SK-N-SH treated with all-trans-retinoic acid at 6 μM for 48 hours (cell line): ENCODE measurements at regions not wholly inside any gene's neighbourhood (a gene's known extent, or its start where the extent isn't known, plus 50 kb on each side); places are given as distances from the start of the nearest gene placed in this dataset.

Experiments
- BACH2 ChIP-seq: fragments of 250-450 bp; sonication (Bioruptor Pico); IDR thresholded peaks from 2 replicates; pipeline ENCODE4 v1.9.0; 2021; ENCODE audit warnings: mild to moderate bottlenecking, borderline replicate concordance
- GLIS3 ChIP-seq: fragments of 250-450 bp; sonication (Bioruptor Pico); IDR thresholded peaks from 2 replicates; pipeline ENCODE4 v1.5.0; 2020; ENCODE audit warnings: mild to moderate bottlenecking, moderate library complexity
- RARB ChIP-seq: fragments of 250-450 bp; sonication (Bioruptor Pico); IDR thresholded peaks from 2 replicates; pipeline ENCODE4 v1.8.0; 2021; ENCODE audit warnings: mild to moderate bottlenecking, moderate library complexity
- TOX ChIP-seq: fragments of 250-450 bp; sonication (Bioruptor Pico); IDR thresholded peaks from 2 replicates; pipeline ENCODE4 v1.8.0; 2021; ENCODE audit warnings: mild to moderate bottlenecking, moderate library complexity, borderline replicate concordance
- ZC3H10 ChIP-seq: fragments of 250-450 bp; sonication (Bioruptor Pico); IDR thresholded peaks from 2 replicates; pipeline ENCODE4 v1.5.1; 2021; ENCODE audit warnings: mild to moderate bottlenecking, moderate library complexity
- ZFP3 ChIP-seq: fragments of 250-450 bp; sonication (Bioruptor Pico); IDR thresholded peaks from 2 replicates; pipeline ENCODE4 v1.5.0; 2020; ENCODE audit warnings: mild to moderate bottlenecking, moderate library complexity
- ZNF8 ChIP-seq: fragments of 450-650 bp; formaldehyde crosslinking; IDR thresholded peaks from 2 replicates; pipeline ENCODE4 v1.5.0; 2020; ENCODE audit warnings: mild to moderate bottlenecking, moderate library complexity
- TF ChIP-seq, protein P1 (sequence below): fragments of 250-450 bp; sonication (Bioruptor Pico); IDR thresholded peaks from 2 replicates; pipeline ENCODE4 v1.8.0; 2020; ENCODE audit warnings: mild to moderate bottlenecking, moderate library complexity, borderline replicate concordance
- TF ChIP-seq, protein P2 (sequence below): fragments of 250-450 bp; sonication (Bioruptor Pico); IDR thresholded peaks from 2 replicates; pipeline ENCODE4 v1.8.0; 2021; ENCODE audit warnings: low read depth, mild to moderate bottlenecking, moderate library complexity, borderline replicate concordance

DNA sequence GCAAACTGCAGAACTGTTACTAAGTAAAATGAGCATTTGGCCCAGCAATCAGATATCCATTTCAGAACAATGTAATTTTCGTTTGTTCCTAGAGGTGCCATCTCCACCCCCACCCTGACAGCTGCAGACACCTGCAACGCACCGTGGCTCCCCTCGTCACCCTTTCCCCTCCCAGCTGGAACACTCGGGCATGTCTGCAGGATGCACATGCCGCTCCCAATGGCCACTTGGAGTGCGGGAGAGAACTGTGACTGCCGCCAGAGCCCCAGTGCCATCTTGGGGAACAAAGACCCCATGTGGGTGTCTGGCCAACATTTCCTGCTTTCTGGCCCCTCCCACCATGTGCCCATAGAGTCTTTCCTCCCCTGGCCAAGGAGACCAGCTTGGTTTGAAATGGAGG, 436.2 kb downstream of the PCDH10 start:
- TF ChIP-seq, protein P1, sequence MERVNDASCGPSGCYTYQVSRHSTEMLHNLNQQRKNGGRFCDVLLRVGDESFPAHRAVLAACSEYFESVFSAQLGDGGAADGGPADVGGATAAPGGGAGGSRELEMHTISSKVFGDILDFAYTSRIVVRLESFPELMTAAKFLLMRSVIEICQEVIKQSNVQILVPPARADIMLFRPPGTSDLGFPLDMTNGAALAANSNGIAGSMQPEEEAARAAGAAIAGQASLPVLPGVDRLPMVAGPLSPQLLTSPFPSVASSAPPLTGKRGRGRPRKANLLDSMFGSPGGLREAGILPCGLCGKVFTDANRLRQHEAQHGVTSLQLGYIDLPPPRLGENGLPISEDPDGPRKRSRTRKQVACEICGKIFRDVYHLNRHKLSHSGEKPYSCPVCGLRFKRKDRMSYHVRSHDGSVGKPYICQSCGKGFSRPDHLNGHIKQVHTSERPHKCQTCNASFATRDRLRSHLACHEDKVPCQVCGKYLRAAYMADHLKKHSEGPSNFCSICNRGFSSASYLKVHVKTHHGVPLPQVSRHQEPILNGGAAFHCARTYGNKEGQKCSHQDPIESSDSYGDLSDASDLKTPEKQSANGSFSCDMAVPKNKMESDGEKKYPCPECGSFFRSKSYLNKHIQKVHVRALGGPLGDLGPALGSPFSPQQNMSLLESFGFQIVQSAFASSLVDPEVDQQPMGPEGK, result no peak
- TF ChIP-seq BACH2 (CRISPR knock-in tag) (no peak), GLIS3 (no peak), ZFP3 (CRISPR knock-in tag) (no peak), TOX (no peak), RARB (CRISPR knock-in tag) (no peak), ZC3H10 (CRISPR knock-in tag) (no peak), ZNF8 (CRISPR knock-in tag) (no peak)
- TF ChIP-seq, protein P2, sequence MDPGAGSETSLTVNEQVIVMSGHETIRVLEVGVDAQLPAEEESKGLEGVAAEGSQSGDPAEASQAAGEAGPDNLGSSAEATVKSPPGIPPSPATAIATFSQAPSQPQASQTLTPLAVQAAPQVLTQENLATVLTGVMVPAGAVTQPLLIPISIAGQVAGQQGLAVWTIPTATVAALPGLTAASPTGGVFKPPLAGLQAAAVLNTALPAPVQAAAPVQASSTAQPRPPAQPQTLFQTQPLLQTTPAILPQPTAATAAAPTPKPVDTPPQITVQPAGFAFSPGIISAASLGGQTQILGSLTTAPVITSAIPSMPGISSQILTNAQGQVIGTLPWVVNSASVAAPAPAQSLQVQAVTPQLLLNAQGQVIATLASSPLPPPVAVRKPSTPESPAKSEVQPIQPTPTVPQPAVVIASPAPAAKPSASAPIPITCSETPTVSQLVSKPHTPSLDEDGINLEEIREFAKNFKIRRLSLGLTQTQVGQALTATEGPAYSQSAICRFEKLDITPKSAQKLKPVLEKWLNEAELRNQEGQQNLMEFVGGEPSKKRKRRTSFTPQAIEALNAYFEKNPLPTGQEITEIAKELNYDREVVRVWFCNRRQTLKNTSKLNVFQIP (CRISPR knock-in tag), result no peak
